ENCODE measurements at regions not wholly inside any gene's neighbourhood (a gene's known extent, or its start where the extent isn't known, plus 50 kb on each side); places are given as distances from the start of the nearest gene placed in this dataset.

DNA sequence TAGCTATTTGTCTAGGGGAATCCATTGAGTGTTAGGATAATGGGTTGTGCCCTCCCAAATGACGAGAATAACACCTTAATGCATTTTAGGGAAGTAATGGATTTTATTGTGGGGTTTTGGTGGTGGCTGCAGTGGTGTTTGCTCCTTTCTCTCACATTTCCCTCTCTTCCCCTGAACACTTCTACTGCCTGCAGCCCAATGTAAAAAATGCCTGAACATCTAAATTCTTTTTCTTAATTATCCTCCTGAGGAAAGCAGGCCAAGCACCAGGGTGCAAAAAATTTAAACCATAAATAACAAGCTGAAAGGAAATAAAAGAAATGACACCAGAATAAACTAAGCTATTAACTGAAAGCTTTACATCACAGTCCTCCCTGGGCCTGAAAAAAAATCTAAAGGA lies 57.3 kb upstream of the PCDH8 start (continued):
- TF ChIP-seq, protein P1, sequence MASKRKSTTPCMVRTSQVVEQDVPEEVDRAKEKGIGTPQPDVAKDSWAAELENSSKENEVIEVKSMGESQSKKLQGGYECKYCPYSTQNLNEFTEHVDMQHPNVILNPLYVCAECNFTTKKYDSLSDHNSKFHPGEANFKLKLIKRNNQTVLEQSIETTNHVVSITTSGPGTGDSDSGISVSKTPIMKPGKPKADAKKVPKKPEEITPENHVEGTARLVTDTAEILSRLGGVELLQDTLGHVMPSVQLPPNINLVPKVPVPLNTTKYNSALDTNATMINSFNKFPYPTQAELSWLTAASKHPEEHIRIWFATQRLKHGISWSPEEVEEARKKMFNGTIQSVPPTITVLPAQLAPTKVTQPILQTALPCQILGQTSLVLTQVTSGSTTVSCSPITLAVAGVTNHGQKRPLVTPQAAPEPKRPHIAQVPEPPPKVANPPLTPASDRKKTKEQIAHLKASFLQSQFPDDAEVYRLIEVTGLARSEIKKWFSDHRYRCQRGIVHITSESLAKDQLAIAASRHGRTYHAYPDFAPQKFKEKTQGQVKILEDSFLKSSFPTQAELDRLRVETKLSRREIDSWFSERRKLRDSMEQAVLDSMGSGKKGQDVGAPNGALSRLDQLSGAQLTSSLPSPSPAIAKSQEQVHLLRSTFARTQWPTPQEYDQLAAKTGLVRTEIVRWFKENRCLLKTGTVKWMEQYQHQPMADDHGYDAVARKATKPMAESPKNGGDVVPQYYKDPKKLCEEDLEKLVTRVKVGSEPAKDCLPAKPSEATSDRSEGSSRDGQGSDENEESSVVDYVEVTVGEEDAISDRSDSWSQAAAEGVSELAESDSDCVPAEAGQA (IDR thresholded peaks at IDR 0.05; ENCODE audit: low read depth): no peak
- TF ChIP-seq, protein P1 (CRISPR knock-in tag; IDR thresholded peaks at IDR 0.05; ENCODE audit: borderline replicate concordance): no peak
- no peak for TF ChIP-seq MAF1 (CRISPR knock-in tag; IDR thresholded peaks at IDR 0.05; ENCODE audit: borderline replicate concordance)

DNA sequence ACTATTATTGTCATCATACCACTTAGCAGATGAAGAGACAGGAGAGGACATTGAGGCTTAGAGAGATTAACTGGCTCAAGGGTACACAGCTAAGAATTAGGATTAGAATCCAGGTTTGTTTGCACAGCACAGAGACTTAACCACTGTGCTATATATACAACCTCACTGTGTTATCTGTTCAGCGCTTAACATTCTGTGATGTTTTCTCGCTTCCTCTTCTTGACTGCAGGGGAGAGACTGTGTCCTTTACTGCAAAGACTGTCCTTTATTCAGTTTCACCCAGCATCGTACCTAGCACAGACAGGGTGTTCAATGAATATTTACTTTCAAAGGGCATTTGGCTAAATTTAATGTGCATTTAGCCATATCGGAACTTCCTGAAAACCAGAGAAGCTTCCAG lies 54.9 kb upstream of the PCDH8 start:
- CTCF ChIA-PET (ENCODE audit: low intra/inter-chr PET ratio, low total read pairs): no interaction called here
- FAIRE-seq: no peak
- no TSS peak for BruUV-seq (replicated peaks)

More for the DNA sequence above, 54.9 kb upstream of the PCDH8 start:
- Histone ChIP-seq H3K4me2 (ENCODE audit: low read depth, low read length) (no peak overlapping the region), H3K9me3 (ENCODE audit: low read length) (no peaks in the 10 kb centered on the region), H3K36me3 (replicated peaks in 1 of 2; ENCODE audit: control insufficient read depth in 1 of 2, insufficient read depth in 2 of 2, low read length in 2 of 2) (no peaks in the 10 kb centered on the region), H4K20me1 (ENCODE audit: insufficient read depth, low read length) (no peaks in the 10 kb centered on the region), H2AFZ (ENCODE audit: low read length) (no peak overlapping the region), H3K27ac (ENCODE audit: extremely low read length, insufficient read depth, low read length) (no peak overlapping the region), H3K4me3 (replicated peaks in 1 of 3; ENCODE audit: insufficient read depth in 1 of 3, low read depth in 2 of 3, low read length in 3 of 3) (no peak overlapping the region), H3K27me3 (ENCODE audit: control insufficient read depth in 1 of 2, insufficient read depth in 2 of 2, low read length in 2 of 2) (peaks cover 2 to 43% of the 10 kb centered on the region in 2 experiments; a peak in 2 of 5 replicates), H3K79me2 (ENCODE audit: insufficient read depth, low read length) (no peaks in the 10 kb centered on the region), H3K4me1 (ENCODE audit: insufficient read depth, low read length) (no peaks in the 10 kb centered on the region), H3K9ac (ENCODE audit: insufficient read depth, low read depth, low read length) (no peak overlapping the region)
- no peak for ATAC-seq
- in situ Hi-C loops (cut with HindIII; ENCODE audit: extremely low pct_ligation_motif_present, low pct_unique_long_range_greater_than_20kb): no loop called here
- POLR2A ChIA-PET: no interaction called here
- no peak for TF ChIP-seq PRMT3 (CRISPR knock-in tag; IDR thresholded peaks at IDR 0.05; ENCODE audit: borderline replicate concordance, low read depth)
- TF ChIP-seq ATRX (CRISPR knock-in tag; IDR thresholded peaks at IDR 0.05; ENCODE audit: borderline replicate concordance): no peak
- TF ChIP-seq GTF2F1 (IDR thresholded peaks at IDR 0.05; ENCODE audit: low read length): no peak
- TF ChIP-seq, protein P2, sequence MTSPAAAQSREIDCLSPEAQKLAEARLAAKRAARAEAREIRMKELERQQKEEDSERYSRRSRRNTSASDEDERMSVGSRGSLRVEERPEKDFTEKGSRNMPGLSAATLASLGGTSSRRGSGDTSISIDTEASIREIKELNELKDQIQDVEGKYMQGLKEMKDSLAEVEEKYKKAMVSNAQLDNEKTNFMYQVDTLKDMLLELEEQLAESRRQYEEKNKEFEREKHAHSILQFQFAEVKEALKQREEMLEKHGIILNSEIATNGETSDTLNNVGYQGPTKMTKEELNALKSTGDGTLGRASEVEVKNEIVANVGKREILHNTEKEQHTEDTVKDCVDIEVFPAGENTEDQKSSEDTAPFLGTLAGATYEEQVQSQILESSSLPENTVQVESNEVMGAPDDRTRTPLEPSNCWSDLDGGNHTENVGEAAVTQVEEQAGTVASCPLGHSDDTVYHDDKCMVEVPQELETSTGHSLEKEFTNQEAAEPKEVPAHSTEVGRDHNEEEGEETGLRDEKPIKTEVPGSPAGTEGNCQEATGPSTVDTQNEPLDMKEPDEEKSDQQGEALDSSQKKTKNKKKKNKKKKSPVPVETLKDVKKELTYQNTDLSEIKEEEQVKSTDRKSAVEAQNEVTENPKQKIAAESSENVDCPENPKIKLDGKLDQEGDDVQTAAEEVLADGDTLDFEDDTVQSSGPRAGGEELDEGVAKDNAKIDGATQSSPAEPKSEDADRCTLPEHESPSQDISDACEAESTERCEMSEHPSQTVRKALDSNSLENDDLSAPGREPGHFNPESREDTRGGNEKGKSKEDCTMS (CRISPR knock-in tag; conservative IDR thresholded peaks at IDR 0.05): no peak
- no peak for TF ChIP-seq ZNF703 (CRISPR knock-in tag; IDR thresholded peaks at IDR 0.05; ENCODE audit: borderline replicate concordance)
- DNase-seq (ENCODE audit: low spot score): no peak
- intact Hi-C loops (cut with micrococcal nuclease; ENCODE audit: unreplicated experiment): no loop called here
- 6% methylated on average over 4 of the region's 4 CpGs for WGBS (ENCODE audit: low lambda C conversion rate)

Measured in HepG2 (cell line).